ENCODE measurements at regions not wholly inside any gene's neighbourhood (a gene's known extent, or its start where the extent isn't known, plus 50 kb on each side); places are given as distances from the start of the nearest gene placed in this dataset.

GRCh38 chr2:114091010-114091409 is 201.1 kb downstream of the ACTR3 start:
- H3K27ac ChIP-seq = no peak overlapping the region

GRCh38 chr2:114108249-114108648 is 218.4 kb downstream of the ACTR3 start:
- Histone ChIP-seq H3K9me3 (no peaks in the 10 kb centered on the region), H3K36me3 (no peaks in the 10 kb centered on the region), H3K27me3 (peaks cover 4% of the 10 kb centered on the region), H3K27ac (no peak overlapping the region), H3K4me3 (no peak overlapping the region), H3K9ac (ENCODE audit: low read depth in 2 of 2, low read length in 2 of 2) (no peak overlapping the region), H3K4me1 (no peaks in the 10 kb centered on the region)
- no peak for DNase-seq
- intact Hi-C loops (cut with DNase I) = no loop called here
- no peak for TF ChIP-seq CTCF (IDR thresholded peaks at IDR 0.05)

More at GRCh38 chr2:114091010-114091409, 201.1 kb downstream of the ACTR3 start:
- intact Hi-C loops (cut with DNase I) = no loop called here
- Histone ChIP-seq H3K27me3 (no peaks in the 10 kb centered on the region), H3K4me1 (no peaks in the 10 kb centered on the region), H3K36me3 (no peaks in the 10 kb centered on the region), H3K9ac (ENCODE audit: low read depth in 2 of 2, low read length in 2 of 2) (no peak overlapping the region), H3K9me3 (no peaks in the 10 kb centered on the region), H3K4me3 (no peak overlapping the region)
- TF ChIP-seq CTCF (IDR thresholded peaks at IDR 0.05) = no peak
- no peak for DNase-seq

- no peak overlapping the region for H3K27ac ChIP-seq
- no peak for TF ChIP-seq CTCF (IDR thresholded peaks at IDR 0.05)
- no peak overlapping the region for H3K9ac ChIP-seq (ENCODE audit: low read depth in 2 of 2, low read length in 2 of 2)
- no peaks in the 10 kb centered on the region for H3K4me1 ChIP-seq
- peaks cover 4% of the 10 kb centered on the region for H3K27me3 ChIP-seq
- H3K9me3 ChIP-seq = no peaks in the 10 kb centered on the region
- H3K36me3 ChIP-seq = no peaks in the 10 kb centered on the region
- intact Hi-C loops (cut with DNase I) = no loop called here
- H3K4me3 ChIP-seq = no peak overlapping the region
- DNase-seq = no peak
Observed at GRCh38 chr2:114108824-114109416, 219.0 kb downstream of the ACTR3 start.

- Histone ChIP-seq H3K27me3 (peaks cover 4% of the 10 kb centered on the region), H3K27ac (no peak overlapping the region), H3K36me3 (no peaks in the 10 kb centered on the region), H3K4me1 (no peaks in the 10 kb centered on the region), H3K4me3 (no peak overlapping the region), H3K9ac (ENCODE audit: low read depth in 2 of 2, low read length in 2 of 2) (no peak overlapping the region), H3K9me3 (no peaks in the 10 kb centered on the region)
- no peak for DNase-seq
- intact Hi-C loops (cut with DNase I) = no loop called here
- no peak for TF ChIP-seq CTCF (IDR thresholded peaks at IDR 0.05)
Observed at GRCh38 chr2:114111329-114111728, 221.4 kb downstream of the ACTR3 start.

GRCh38 chr2:114113518-114113917 is 223.6 kb downstream of the ACTR3 start:
- no peak overlapping the region for H3K4me3 ChIP-seq
- DNase-seq = no peak
- H3K9me3 ChIP-seq = no peaks in the 10 kb centered on the region
- H3K27me3 ChIP-seq = peaks cover 4% of the 10 kb centered on the region
- H3K27ac ChIP-seq = no peak overlapping the region
- H3K9ac ChIP-seq (ENCODE audit: low read depth in 2 of 2, low read length in 2 of 2) = no peak overlapping the region
- no peak for TF ChIP-seq CTCF (IDR thresholded peaks at IDR 0.05)
- intact Hi-C loops (cut with DNase I) = no loop called here
- no peaks in the 10 kb centered on the region for H3K36me3 ChIP-seq
- H3K4me1 ChIP-seq = no peaks in the 10 kb centered on the region

All from colonic mucosa (tissue), 4 donors.